GM12878 (cell line): ENCODE measurements at regions not wholly inside any gene's neighbourhood (a gene's known extent, or its start where the extent isn't known, plus 50 kb on each side); places are given as distances from the start of the nearest gene placed in this dataset.

Experiments
- ATF7 ChIP-seq: fragments of 450-650 bp; IDR thresholded peaks from 2 replicates; pipeline ENCODE4 v1.6.1; 2016; ENCODE audit warnings: low read depth, mild to moderate bottlenecking
- BACH1 ChIP-seq: fragments of 450-650 bp; IDR thresholded peaks from 2 replicates; pipeline ENCODE4 v1.6.1; 2017; ENCODE audit warnings: mild to moderate bottlenecking, borderline replicate concordance
- BCL11A ChIP-seq: IDR thresholded peaks from 2 replicates; pipeline ENCODE4 v1.6.1; 2011; ENCODE audit warnings: low read depth, low read length
- CBX5 ChIP-seq: sonication (generic); IDR thresholded peaks from 2 replicates; pipeline ENCODE4 v1.6.1; 2016; ENCODE audit warnings: low read depth, moderate library complexity, mild to moderate bottlenecking, inconsistent platforms
- CREM ChIP-seq: IDR thresholded peaks from 2 replicates; pipeline ENCODE4 v1.6.1; 2014; ENCODE audit warnings: antibody characterized with exemption, low read depth
- JUNB ChIP-seq: IDR thresholded peaks from 2 replicates; pipeline ENCODE4 v1.6.1; 2016; ENCODE audit warnings: antibody characterized with exemption, mild to moderate bottlenecking
- LARP7 ChIP-seq: fragments of 450-650 bp; IDR thresholded peaks from 2 replicates; pipeline ENCODE4 v1.6.1; 2017; ENCODE audit warnings: mild to moderate bottlenecking
- MTA2 ChIP-seq: fragments of 450-650 bp; IDR thresholded peaks from 2 replicates; pipeline ENCODE4 v1.6.1; 2016; ENCODE audit warnings: low read depth, mild to moderate bottlenecking, moderate library complexity
- MYB ChIP-seq: fragments of 150-350 bp; IDR thresholded peaks from 2 replicates; pipeline ENCODE4 v1.6.1; 2014; ENCODE audit warnings: mild to moderate bottlenecking, low read depth, low read length, borderline replicate concordance
- NFIC ChIP-seq: IDR thresholded peaks from 2 replicates; pipeline ENCODE4 v1.6.1; 2012; ENCODE audit warnings: low read depth, mild to moderate bottlenecking, inconsistent platforms, low read length, moderate library complexity
- NFYA ChIP-seq: IDR thresholded peaks from 2 replicates; pipeline ENCODE4 v1.6.1; 2011; ENCODE audit warnings: low read depth, mild to moderate bottlenecking, low read length, improper control_type of control experiment, borderline replicate concordance
- NR2C2 ChIP-seq: IDR thresholded peaks from 2 replicates; pipeline ENCODE4 v1.6.1; 2011; ENCODE audit warnings: borderline replicate concordance, low read depth; ENCODE audit not compliant: control insufficient read depth, insufficient read length
- NR2F1 ChIP-seq: fragments of 450-650 bp; conservative IDR thresholded peaks from 2 replicates; pipeline ENCODE4 v1.6.1; 2017; ENCODE audit warnings: mild to moderate bottlenecking
- RUNX3 ChIP-seq: IDR thresholded peaks from 2 replicates; pipeline ENCODE4 v1.6.1; 2012; ENCODE audit warnings: low read length, inconsistent platforms
- SRF ChIP-seq, 2 experiments: IDR thresholded peaks; 2 replicates each; pipeline ENCODE4 v1.6.1; 2011; ENCODE audit warnings: low read depth in 2 of 2, low read length in 2 of 2, mild to moderate bottlenecking in 1 of 2, moderate library complexity in 1 of 2
- TARDBP ChIP-seq: IDR thresholded peaks from 2 replicates; pipeline ENCODE4 v1.6.1; 2016; ENCODE audit warnings: borderline replicate concordance
- ZBED1 ChIP-seq: IDR thresholded peaks from 2 replicates; pipeline ENCODE4 v1.6.1; 2016; ENCODE audit warnings: borderline replicate concordance
- ZNF274 ChIP-seq: IDR thresholded peaks from one replicate; pipeline ENCODE4 v1.8.0; 2011; ENCODE audit not compliant: insufficient read length, insufficient read depth
- TF ChIP-seq, protein P1 (sequence below): fragments of 450-650 bp; IDR thresholded peaks from 2 replicates; pipeline ENCODE4 v1.6.1; 2014; ENCODE audit warnings: mild to moderate bottlenecking
- TF ChIP-seq, protein P2 (sequence below): fragments of 450-650 bp; IDR thresholded peaks from 2 replicates; pipeline ENCODE4 v1.6.1; 2016; ENCODE audit warnings: mild to moderate bottlenecking, moderate library complexity, borderline replicate concordance
- TF ChIP-seq, protein P3 (sequence below): fragments of 450-650 bp; IDR thresholded peaks from 2 replicates; pipeline ENCODE4 v1.6.1; 2017; ENCODE audit warnings: low read depth, mild to moderate bottlenecking, moderate library complexity
- TF ChIP-seq, protein P4 (sequence below): fragments of 150-350 bp; IDR thresholded peaks from 2 replicates; pipeline ENCODE4 v1.6.1; 2016; ENCODE audit warnings: low read depth, low read length

DNA sequence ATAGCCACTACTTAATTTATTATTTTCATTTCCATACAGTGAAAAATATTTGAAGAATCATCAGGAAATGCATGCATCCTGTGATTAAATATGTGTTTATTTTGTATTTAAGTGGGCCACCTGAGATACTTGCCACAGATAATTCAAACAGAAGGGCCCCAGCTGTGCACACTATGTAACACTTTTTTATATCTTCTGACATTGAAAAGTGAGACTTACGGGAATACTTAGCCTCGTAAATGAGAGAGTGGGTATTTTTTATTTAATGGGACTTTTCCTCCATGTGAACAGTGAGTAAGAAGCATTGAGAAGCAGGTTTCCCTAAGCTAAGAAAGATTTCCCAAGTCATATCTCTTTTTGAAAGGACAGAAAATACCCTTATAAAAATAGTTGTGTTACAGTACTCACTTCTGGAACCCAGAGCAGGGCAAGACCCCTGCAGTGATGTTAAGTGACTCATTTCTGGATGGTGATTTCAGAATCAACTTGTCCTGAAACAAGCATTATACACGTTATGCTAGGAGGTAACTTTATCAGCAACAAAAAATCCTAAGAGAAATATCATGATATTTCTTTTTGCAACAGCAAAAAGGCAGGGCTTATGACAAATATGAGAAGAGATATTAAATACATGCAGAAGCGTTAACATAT is 478.1 kb upstream of the CHORDC1 start (continued):
- TF ChIP-seq LARP7 (no peak), CBX5 (peak; percentile 48; the same call in 1 of the 2 replicates), NFYA (no peak), NFIC (peak; percentile 97), TARDBP (no peak), ZNF274 (no peak), MYB (no peak), MTA2 (peak; percentile 45; the same call in 1 of the 2 replicates), NR2F1 (peak; percentile 56; the same call in 1 of the 2 replicates), ZBED1 (peak; percentile 94), SRF (IDR thresholded peaks at IDR 0.05; ENCODE audit: low read depth in 2 of 2, low read length in 2 of 2) (0 out of 4 replicates have a peak, but pooled peaks of 1 of the 2 experiments have one; percentile 43), JUNB (peak; percentile 98), NR2C2 (no peak), RUNX3 (peak; percentile 61; the same call in 1 of the 2 replicates), ATF7 (no peak; the same call in 1 of the 2 replicates), BCL11A (peak; percentile 77; the same call in 1 of the 2 replicates), BACH1 (peak; percentile 41; the same call in 1 of the 2 replicates), CREM (peak; percentile 87)
- TF ChIP-seq, protein P1, sequence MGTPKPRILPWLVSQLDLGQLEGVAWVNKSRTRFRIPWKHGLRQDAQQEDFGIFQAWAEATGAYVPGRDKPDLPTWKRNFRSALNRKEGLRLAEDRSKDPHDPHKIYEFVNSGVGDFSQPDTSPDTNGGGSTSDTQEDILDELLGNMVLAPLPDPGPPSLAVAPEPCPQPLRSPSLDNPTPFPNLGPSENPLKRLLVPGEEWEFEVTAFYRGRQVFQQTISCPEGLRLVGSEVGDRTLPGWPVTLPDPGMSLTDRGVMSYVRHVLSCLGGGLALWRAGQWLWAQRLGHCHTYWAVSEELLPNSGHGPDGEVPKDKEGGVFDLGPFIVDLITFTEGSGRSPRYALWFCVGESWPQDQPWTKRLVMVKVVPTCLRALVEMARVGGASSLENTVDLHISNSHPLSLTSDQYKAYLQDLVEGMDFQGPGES = no peak
- TF ChIP-seq, protein P2, sequence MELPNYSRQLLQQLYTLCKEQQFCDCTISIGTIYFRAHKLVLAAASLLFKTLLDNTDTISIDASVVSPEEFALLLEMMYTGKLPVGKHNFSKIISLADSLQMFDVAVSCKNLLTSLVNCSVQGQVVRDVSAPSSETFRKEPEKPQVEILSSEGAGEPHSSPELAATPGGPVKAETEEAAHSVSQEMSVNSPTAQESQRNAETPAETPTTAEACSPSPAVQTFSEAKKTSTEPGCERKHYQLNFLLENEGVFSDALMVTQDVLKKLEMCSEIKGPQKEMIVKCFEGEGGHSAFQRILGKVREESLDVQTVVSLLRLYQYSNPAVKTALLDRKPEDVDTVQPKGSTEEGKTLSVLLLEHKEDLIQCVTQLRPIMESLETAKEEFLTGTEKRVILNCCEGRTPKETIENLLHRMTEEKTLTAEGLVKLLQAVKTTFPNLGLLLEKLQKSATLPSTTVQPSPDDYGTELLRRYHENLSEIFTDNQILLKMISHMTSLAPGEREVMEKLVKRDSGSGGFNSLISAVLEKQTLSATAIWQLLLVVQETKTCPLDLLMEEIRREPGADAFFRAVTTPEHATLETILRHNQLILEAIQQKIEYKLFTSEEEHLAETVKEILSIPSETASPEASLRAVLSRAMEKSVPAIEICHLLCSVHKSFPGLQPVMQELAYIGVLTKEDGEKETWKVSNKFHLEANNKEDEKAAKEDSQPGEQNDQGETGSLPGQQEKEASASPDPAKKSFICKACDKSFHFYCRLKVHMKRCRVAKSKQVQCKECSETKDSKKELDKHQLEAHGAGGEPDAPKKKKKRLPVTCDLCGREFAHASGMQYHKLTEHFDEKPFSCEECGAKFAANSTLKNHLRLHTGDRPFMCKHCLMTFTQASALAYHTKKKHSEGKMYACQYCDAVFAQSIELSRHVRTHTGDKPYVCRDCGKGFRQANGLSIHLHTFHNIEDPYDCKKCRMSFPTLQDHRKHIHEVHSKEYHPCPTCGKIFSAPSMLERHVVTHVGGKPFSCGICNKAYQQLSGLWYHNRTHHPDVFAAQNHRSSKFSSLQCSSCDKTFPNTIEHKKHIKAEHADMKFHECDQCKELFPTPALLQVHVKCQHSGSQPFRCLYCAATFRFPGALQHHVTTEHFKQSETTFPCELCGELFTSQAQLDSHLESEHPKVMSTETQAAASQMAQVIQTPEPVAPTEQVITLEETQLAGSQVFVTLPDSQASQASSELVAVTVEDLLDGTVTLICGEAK = peak; percentile 63; the same call in 1 of the 2 replicates
- TF ChIP-seq, protein P3, sequence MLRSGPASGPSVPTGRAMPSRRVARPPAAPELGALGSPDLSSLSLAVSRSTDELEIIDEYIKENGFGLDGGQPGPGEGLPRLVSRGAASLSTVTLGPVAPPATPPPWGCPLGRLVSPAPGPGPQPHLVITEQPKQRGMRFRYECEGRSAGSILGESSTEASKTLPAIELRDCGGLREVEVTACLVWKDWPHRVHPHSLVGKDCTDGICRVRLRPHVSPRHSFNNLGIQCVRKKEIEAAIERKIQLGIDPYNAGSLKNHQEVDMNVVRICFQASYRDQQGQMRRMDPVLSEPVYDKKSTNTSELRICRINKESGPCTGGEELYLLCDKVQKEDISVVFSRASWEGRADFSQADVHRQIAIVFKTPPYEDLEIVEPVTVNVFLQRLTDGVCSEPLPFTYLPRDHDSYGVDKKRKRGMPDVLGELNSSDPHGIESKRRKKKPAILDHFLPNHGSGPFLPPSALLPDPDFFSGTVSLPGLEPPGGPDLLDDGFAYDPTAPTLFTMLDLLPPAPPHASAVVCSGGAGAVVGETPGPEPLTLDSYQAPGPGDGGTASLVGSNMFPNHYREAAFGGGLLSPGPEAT = 0 out of 2 replicates have a peak, but pooled peaks have one; percentile 13
- TF ChIP-seq, protein P4, sequence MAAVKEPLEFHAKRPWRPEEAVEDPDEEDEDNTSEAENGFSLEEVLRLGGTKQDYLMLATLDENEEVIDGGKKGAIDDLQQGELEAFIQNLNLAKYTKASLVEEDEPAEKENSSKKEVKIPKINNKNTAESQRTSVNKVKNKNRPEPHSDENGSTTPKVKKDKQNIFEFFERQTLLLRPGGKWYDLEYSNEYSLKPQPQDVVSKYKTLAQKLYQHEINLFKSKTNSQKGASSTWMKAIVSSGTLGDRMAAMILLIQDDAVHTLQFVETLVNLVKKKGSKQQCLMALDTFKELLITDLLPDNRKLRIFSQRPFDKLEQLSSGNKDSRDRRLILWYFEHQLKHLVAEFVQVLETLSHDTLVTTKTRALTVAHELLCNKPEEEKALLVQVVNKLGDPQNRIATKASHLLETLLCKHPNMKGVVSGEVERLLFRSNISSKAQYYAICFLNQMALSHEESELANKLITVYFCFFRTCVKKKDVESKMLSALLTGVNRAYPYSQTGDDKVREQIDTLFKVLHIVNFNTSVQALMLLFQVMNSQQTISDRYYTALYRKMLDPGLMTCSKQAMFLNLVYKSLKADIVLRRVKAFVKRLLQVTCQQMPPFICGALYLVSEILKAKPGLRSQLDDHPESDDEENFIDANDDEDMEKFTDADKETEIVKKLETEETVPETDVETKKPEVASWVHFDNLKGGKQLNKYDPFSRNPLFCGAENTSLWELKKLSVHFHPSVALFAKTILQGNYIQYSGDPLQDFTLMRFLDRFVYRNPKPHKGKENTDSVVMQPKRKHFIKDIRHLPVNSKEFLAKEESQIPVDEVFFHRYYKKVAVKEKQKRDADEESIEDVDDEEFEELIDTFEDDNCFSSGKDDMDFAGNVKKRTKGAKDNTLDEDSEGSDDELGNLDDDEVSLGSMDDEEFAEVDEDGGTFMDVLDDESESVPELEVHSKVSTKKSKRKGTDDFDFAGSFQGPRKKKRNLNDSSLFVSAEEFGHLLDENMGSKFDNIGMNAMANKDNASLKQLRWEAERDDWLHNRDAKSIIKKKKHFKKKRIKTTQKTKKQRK = no peak
